ENCODE measurements at regions not wholly inside any gene's neighbourhood (a gene's known extent, or its start where the extent isn't known, plus 50 kb on each side); places are given as distances from the start of the nearest gene placed in this dataset.
"Not testable (repeated sequence)": the region's sequence is repeated elsewhere in the genome, so short reads cannot be mapped to it uniquely, and the experiment has no call there.

GRCh38 chr7:119886007-119886406 is 387.0 kb upstream of the KCND2 start:
- H3K27me3 ChIP-seq, result no peaks in the 10 kb centered on the region
- 77 to 80% methylated on average over 3 of the region's 3 CpGs for WGBS, 2 donors
- TF ChIP-seq POLR2A (IDR thresholded peaks at IDR 0.05) (no peak), CTCF (IDR thresholded peaks at IDR 0.05) (no peak), EP300 (IDR thresholded peaks at IDR 0.05) (no peak)
- H3K4me1 ChIP-seq, result no peaks in the 10 kb centered on the region
- DNase-seq (ENCODE audit: low spot score in 2 of 2), result no peak
- no peaks in the 10 kb centered on the region for H3K36me3 ChIP-seq
- no peaks in the 10 kb centered on the region for H3K9me3 ChIP-seq
- no peak overlapping the region for H3K4me3 ChIP-seq
- H3K27ac ChIP-seq, result no peak overlapping the region

- 86% methylated on average over 3 of the region's 3 CpGs for WGBS, 2 donors
- H3K4me1 ChIP-seq; DNase-seq (ENCODE audit: low spot score in 2 of 2); H3K27me3 ChIP-seq; H3K36me3 ChIP-seq; H3K4me3 ChIP-seq; H3K27ac ChIP-seq; H3K9me3 ChIP-seq: not testable (repeated sequence)
Observed at GRCh38 chr7:119886525-119886924, 386.4 kb upstream of the KCND2 start.

GRCh38 chr7:119888251-119888650 is 384.7 kb upstream of the KCND2 start:
- Histone ChIP-seq H3K4me1 (no peaks in the 10 kb centered on the region), H3K27me3 (no peaks in the 10 kb centered on the region), H3K27ac (no peak overlapping the region), H3K4me3 (no peak overlapping the region), H3K36me3 (no peaks in the 10 kb centered on the region), H3K9me3 (no peaks in the 10 kb centered on the region)
- 71 to 73% methylated on average over 1 of the region's 1 CpG for WGBS, 2 donors
- no peak for DNase-seq (ENCODE audit: low spot score in 2 of 2)
- no peak for TF ChIP-seq POLR2A (IDR thresholded peaks at IDR 0.05)
- no peak for TF ChIP-seq EP300 (IDR thresholded peaks at IDR 0.05)
- no peak for TF ChIP-seq CTCF (IDR thresholded peaks at IDR 0.05)

GRCh38 chr7:119890631-119891030 is 382.3 kb upstream of the KCND2 start:
- 92 to 93% methylated on average over 12 of the region's 12 CpGs for WGBS, 2 donors
- no peak for DNase-seq (ENCODE audit: low spot score in 2 of 2)
- H3K9me3 ChIP-seq, result no peaks in the 10 kb centered on the region
- no peaks in the 10 kb centered on the region for H3K27me3 ChIP-seq
- no peak overlapping the region for H3K27ac ChIP-seq
- no peaks in the 10 kb centered on the region for H3K36me3 ChIP-seq
- TF ChIP-seq EP300 (IDR thresholded peaks at IDR 0.05) (no peak), POLR2A (IDR thresholded peaks at IDR 0.05) (no peak), CTCF (IDR thresholded peaks at IDR 0.05) (no peak)
- H3K4me3 ChIP-seq, result no peak overlapping the region
- H3K4me1 ChIP-seq, result no peaks in the 10 kb centered on the region

GRCh38 chr7:119895320-119895719 is 377.7 kb upstream of the KCND2 start:
- TF ChIP-seq POLR2A (IDR thresholded peaks at IDR 0.05) (no peak), EP300 (IDR thresholded peaks at IDR 0.05) (no peak), CTCF (IDR thresholded peaks at IDR 0.05) (no peak)
- Histone ChIP-seq H3K27me3 (no peaks in the 10 kb centered on the region), H3K36me3 (no peaks in the 10 kb centered on the region), H3K27ac (no peak overlapping the region), H3K9me3 (peaks cover 0 to 10% (median 0%) of the 10 kb centered on the region in 4 donors), H3K4me3 (no peak overlapping the region), H3K4me1 (no peaks in the 10 kb centered on the region)
- DNase-seq (ENCODE audit: low spot score in 2 of 2), result no peak
- 76 to 78% methylated on average over 1 of the region's 1 CpG for WGBS, 2 donors

- TF ChIP-seq POLR2A (IDR thresholded peaks at IDR 0.05) (no peak), EP300 (IDR thresholded peaks at IDR 0.05) (no peak), CTCF (IDR thresholded peaks at IDR 0.05) (no peak)
Observed at GRCh38 chr7:119896386-119896785, 376.6 kb upstream of the KCND2 start.

More at GRCh38 chr7:119896386-119896785, 376.6 kb upstream of the KCND2 start:
- no peak for DNase-seq (ENCODE audit: low spot score in 2 of 2)
- no peak overlapping the region for H3K4me3 ChIP-seq
- H3K27me3 ChIP-seq, result no peaks in the 10 kb centered on the region
- H3K27ac ChIP-seq, result no peak overlapping the region
- H3K4me1 ChIP-seq, result no peaks in the 10 kb centered on the region
- no peaks in the 10 kb centered on the region for H3K36me3 ChIP-seq
- peaks cover 0 to 10% (median 0%) of the 10 kb centered on the region in 4 donors for H3K9me3 ChIP-seq

Data from tibial nerve (tissue), 4 donors.